ENCODE measurements at regions not wholly inside any gene's neighbourhood (a gene's known extent, or its start where the extent isn't known, plus 50 kb on each side); places are given as distances from the start of the nearest gene placed in this dataset.

DNA sequence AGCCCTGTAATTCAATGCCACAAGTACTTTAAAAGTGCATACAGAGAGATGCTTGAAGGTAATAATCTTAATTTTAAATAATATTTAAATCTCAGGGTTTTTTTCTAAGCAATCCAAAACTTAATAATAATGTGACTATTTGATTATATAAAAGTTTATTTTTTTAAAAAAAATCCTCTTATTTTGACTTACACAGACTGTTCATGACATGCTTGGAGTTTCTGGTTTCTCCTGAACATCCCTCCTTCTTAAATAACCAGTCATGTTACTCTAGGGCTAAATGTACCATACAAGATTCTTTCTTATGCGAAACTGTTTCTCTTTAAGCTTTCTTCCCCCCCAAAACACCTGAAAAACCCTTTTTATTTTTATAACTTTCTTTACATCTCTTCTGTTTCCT is 58.2 kb upstream of the SLC2A13 start:
- no peak overlapping the region for H2AK5ac ChIP-seq (ENCODE audit: low read depth, low read length)
- no peaks in the 10 kb centered on the region for H3K4me1 ChIP-seq (ENCODE audit: control insufficient read depth, insufficient read depth, low read length)
- no peak overlapping the region for H3K4ac ChIP-seq (ENCODE audit: low read depth, low read length)
- H3K36me3 ChIP-seq (ENCODE audit: control insufficient read depth, insufficient read depth, low read length), result no peaks in the 10 kb centered on the region
- H3K14ac ChIP-seq (replicated peaks; ENCODE audit: low read depth, low read length), result no peak overlapping the region
- dilution Hi-C loops (cut with HindIII; ENCODE audit: low sequenced_read_pairs, unreplicated experiment), result no loop called here
- intact Hi-C loops (cut with micrococcal nuclease), result no loop called here
- H3K9me1 ChIP-seq (ENCODE audit: insufficient read depth, low read length), result no peaks in the 10 kb centered on the region
- WGBS, 2 experiments (ENCODE audit: extremely low coverage in 2 of 2, insufficient read length in 1 of 2), result no CpG with 5 or more reads among the region's 1 CpG
- in situ Hi-C loops (cut with MboI; ENCODE audit: low sequenced_read_pairs), result no loop called here
- H3K23ac ChIP-seq (ENCODE audit: low read depth, low read length), result no peak overlapping the region
- H3K4me2 ChIP-seq (ENCODE audit: low read depth, low read length), result no peak overlapping the region
- H4K20me1 ChIP-seq (ENCODE audit: insufficient read depth, low read length), result no peaks in the 10 kb centered on the region
- no peak overlapping the region for H2BK15ac ChIP-seq (ENCODE audit: low read depth, low read length)
- no peak overlapping the region for H3K4me3 ChIP-seq (ENCODE audit: insufficient read depth, low read depth, low read length)
- no peak overlapping the region for H2BK5ac ChIP-seq (ENCODE audit: low read depth, low read length, poor library complexity, severe bottlenecking)
- H3K79me1 ChIP-seq (ENCODE audit: low read depth in 1 of 2, low read length in 2 of 2), result no peaks in the 10 kb centered on the region
- no peak overlapping the region for H3K56ac ChIP-seq (ENCODE audit: extremely low read depth, insufficient read depth, low read length)
- H2BK20ac ChIP-seq (ENCODE audit: low read depth, low read length), result no peak overlapping the region
- 0 out of 2 replicates have a peak, but pooled peaks cover 2% of the 10 kb centered on the region for H3K9me3 ChIP-seq (ENCODE audit: control insufficient read depth, insufficient read depth, low read length)
- no peak for TF ChIP-seq MXI1 (IDR thresholded peaks at IDR 0.05; ENCODE audit: borderline replicate concordance, low read depth, low read length)
- no peak for TF ChIP-seq MAZ (IDR thresholded peaks at IDR 0.05; ENCODE audit: borderline replicate concordance, low read depth, low read length)
- no peak for TF ChIP-seq CEBPB (IDR thresholded peaks at IDR 0.05; ENCODE audit: low read depth, low read length)
- TF ChIP-seq BHLHE40 (IDR thresholded peaks at IDR 0.05; ENCODE audit: low read depth, low read length), result no peak
- TF ChIP-seq CHD1 (IDR thresholded peaks at IDR 0.05; ENCODE audit: low read depth, low read length), result no peak
- no peak for TF ChIP-seq RCOR1 (IDR thresholded peaks at IDR 0.05; ENCODE audit: insufficient replicate concordance, low read length)
- TF ChIP-seq SMC3 (IDR thresholded peaks at IDR 0.05; ENCODE audit: low read depth, low read length), result no peak
- TF ChIP-seq, protein P1, sequence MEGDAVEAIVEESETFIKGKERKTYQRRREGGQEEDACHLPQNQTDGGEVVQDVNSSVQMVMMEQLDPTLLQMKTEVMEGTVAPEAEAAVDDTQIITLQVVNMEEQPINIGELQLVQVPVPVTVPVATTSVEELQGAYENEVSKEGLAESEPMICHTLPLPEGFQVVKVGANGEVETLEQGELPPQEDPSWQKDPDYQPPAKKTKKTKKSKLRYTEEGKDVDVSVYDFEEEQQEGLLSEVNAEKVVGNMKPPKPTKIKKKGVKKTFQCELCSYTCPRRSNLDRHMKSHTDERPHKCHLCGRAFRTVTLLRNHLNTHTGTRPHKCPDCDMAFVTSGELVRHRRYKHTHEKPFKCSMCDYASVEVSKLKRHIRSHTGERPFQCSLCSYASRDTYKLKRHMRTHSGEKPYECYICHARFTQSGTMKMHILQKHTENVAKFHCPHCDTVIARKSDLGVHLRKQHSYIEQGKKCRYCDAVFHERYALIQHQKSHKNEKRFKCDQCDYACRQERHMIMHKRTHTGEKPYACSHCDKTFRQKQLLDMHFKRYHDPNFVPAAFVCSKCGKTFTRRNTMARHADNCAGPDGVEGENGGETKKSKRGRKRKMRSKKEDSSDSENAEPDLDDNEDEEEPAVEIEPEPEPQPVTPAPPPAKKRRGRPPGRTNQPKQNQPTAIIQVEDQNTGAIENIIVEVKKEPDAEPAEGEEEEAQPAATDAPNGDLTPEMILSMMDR (conservative IDR thresholded peaks at IDR 0.05; ENCODE audit: low read depth, low read length), result no peak
- no peak for TF ChIP-seq RAD21 (IDR thresholded peaks at IDR 0.05; ENCODE audit: low read length)
- no peaks in the 10 kb centered on the region for H3K27me3 ChIP-seq (ENCODE audit: control insufficient read depth, insufficient read depth, low read length)
- no peak for ATAC-seq (ENCODE audit: low read depth)
- no TSS peak for BruUV-seq (replicated peaks)
- no peak overlapping the region for H4K5ac ChIP-seq (ENCODE audit: low read depth, low read length)
- no peak overlapping the region for H3K18ac ChIP-seq (ENCODE audit: low read depth, low read length)
- no peak overlapping the region for H2AK9ac ChIP-seq (replicated peaks; ENCODE audit: low read depth, low read length, poor library complexity)
- no peak overlapping the region for H4K91ac ChIP-seq (ENCODE audit: insufficient read depth, low read depth, low read length)
- no peak overlapping the region for H3K27ac ChIP-seq (ENCODE audit: insufficient read depth, low read length)
- DNase-seq, result no peak
- no peak overlapping the region for H2BK120ac ChIP-seq (ENCODE audit: low read depth, low read length)
- POLR2A ChIA-PET (ENCODE audit: unreplicated experiment), result no interaction called here
- CTCF ChIA-PET, result interaction anchor here (0.7 kb wide), 1 partner anchor 1123 kb away, joined by 4 read pairs; no protein-coding TSS in a partner anchor
- no peak overlapping the region for H4K8ac ChIP-seq (ENCODE audit: low read depth in 2 of 2, low read length in 2 of 2)
- H3K9ac ChIP-seq (ENCODE audit: low read depth, low read length), result no peak overlapping the region
- H2AFZ ChIP-seq (replicated peaks; ENCODE audit: low read length, poor library complexity), result no peak overlapping the region

All from IMR-90 (cell line).